ENCODE measurements at regions not wholly inside any gene's neighbourhood (a gene's known extent, or its start where the extent isn't known, plus 50 kb on each side); places are given as distances from the start of the nearest gene placed in this dataset.

GRCh38 chr18:10354241-10354811, 100.1 kb upstream of the APCDD1 start:
- Histone ChIP-seq H3K9me2 (ENCODE audit: insufficient read depth) (peaks cover 5% of the 10 kb centered on the region; the same call in 1 of the 2 replicates), H2AFZ (no peak overlapping the region), H3K27ac (ENCODE audit: low read depth) (no peak overlapping the region), H3K27me3 (ENCODE audit: insufficient read depth) (no peaks in the 10 kb centered on the region), H3K4me3 (no peak overlapping the region), H3K4me2 (no peak overlapping the region), H3K79me2 (replicated peaks; ENCODE audit: insufficient read depth) (no peaks in the 10 kb centered on the region), H3K36me3 (ENCODE audit: insufficient read depth) (no peaks in the 10 kb centered on the region), H4K20me1 (replicated peaks; ENCODE audit: insufficient read depth) (no peaks in the 10 kb centered on the region), H3F3A (replicated peaks; ENCODE audit: low read depth) (no peaks in the 10 kb centered on the region), H3K4me1 (ENCODE audit: insufficient read depth) (no peaks in the 10 kb centered on the region; the same call in 1 of the 2 replicates)
- TF ChIP-seq NANOG (IDR thresholded peaks at IDR 0.05; ENCODE audit: borderline replicate concordance), result no peak
- Mint-ChIP-seq H3K9me3 (peaks cover 12% of the 10 kb centered on the region), H3K4me1 (peaks cover 3% of the 10 kb centered on the region), H3K27ac (no peak overlapping the region), H3K27me3 (ENCODE audit: insufficient read depth, low read depth, poor library complexity) (peaks cover 9% of the 10 kb centered on the region), H3K36me3 (ENCODE audit: low read depth) (peaks cover 6% of the 10 kb centered on the region; the same call in 2 of the 3 replicates), H3K4me3 (no peak overlapping the region)
- no peak for DNase-seq (ENCODE audit: low spot score)
- no peak for ATAC-seq

GRCh38 chr18:10354890-10355289, 99.5 kb upstream of the APCDD1 start:
- ATAC-seq, result no peak
- Histone ChIP-seq H3K4me2 (no peak overlapping the region), H3K4me1 (ENCODE audit: insufficient read depth) (no peaks in the 10 kb centered on the region; the same call in 1 of the 2 replicates)

More at GRCh38 chr18:10354890-10355289, 99.5 kb upstream of the APCDD1 start:
- TF ChIP-seq POLR2AphosphoS5 (IDR thresholded peaks at IDR 0.05; ENCODE audit: low read depth) (no peak), REST (IDR thresholded peaks at IDR 0.05; ENCODE audit: unreplicated experiment) (no peak), STAT1 (IDR thresholded peaks at IDR 0.05; ENCODE audit: unreplicated experiment) (no peak), ZNF114 (CRISPR knock-in tag; IDR thresholded peaks at IDR 0.05) (no peak), CREB1 (CRISPR knock-in tag; IDR thresholded peaks at IDR 0.05; ENCODE audit: low read depth) (no peak), NANOG (IDR thresholded peaks at IDR 0.05; ENCODE audit: borderline replicate concordance) (no peak), EZH2 (IDR thresholded peaks at IDR 0.05; ENCODE audit: low read depth, unreplicated experiment) (no peak), ZNF331 (CRISPR knock-in tag; IDR thresholded peaks at IDR 0.05; ENCODE audit: low read depth) (no peak)
- TF ChIP-seq, protein P1, sequence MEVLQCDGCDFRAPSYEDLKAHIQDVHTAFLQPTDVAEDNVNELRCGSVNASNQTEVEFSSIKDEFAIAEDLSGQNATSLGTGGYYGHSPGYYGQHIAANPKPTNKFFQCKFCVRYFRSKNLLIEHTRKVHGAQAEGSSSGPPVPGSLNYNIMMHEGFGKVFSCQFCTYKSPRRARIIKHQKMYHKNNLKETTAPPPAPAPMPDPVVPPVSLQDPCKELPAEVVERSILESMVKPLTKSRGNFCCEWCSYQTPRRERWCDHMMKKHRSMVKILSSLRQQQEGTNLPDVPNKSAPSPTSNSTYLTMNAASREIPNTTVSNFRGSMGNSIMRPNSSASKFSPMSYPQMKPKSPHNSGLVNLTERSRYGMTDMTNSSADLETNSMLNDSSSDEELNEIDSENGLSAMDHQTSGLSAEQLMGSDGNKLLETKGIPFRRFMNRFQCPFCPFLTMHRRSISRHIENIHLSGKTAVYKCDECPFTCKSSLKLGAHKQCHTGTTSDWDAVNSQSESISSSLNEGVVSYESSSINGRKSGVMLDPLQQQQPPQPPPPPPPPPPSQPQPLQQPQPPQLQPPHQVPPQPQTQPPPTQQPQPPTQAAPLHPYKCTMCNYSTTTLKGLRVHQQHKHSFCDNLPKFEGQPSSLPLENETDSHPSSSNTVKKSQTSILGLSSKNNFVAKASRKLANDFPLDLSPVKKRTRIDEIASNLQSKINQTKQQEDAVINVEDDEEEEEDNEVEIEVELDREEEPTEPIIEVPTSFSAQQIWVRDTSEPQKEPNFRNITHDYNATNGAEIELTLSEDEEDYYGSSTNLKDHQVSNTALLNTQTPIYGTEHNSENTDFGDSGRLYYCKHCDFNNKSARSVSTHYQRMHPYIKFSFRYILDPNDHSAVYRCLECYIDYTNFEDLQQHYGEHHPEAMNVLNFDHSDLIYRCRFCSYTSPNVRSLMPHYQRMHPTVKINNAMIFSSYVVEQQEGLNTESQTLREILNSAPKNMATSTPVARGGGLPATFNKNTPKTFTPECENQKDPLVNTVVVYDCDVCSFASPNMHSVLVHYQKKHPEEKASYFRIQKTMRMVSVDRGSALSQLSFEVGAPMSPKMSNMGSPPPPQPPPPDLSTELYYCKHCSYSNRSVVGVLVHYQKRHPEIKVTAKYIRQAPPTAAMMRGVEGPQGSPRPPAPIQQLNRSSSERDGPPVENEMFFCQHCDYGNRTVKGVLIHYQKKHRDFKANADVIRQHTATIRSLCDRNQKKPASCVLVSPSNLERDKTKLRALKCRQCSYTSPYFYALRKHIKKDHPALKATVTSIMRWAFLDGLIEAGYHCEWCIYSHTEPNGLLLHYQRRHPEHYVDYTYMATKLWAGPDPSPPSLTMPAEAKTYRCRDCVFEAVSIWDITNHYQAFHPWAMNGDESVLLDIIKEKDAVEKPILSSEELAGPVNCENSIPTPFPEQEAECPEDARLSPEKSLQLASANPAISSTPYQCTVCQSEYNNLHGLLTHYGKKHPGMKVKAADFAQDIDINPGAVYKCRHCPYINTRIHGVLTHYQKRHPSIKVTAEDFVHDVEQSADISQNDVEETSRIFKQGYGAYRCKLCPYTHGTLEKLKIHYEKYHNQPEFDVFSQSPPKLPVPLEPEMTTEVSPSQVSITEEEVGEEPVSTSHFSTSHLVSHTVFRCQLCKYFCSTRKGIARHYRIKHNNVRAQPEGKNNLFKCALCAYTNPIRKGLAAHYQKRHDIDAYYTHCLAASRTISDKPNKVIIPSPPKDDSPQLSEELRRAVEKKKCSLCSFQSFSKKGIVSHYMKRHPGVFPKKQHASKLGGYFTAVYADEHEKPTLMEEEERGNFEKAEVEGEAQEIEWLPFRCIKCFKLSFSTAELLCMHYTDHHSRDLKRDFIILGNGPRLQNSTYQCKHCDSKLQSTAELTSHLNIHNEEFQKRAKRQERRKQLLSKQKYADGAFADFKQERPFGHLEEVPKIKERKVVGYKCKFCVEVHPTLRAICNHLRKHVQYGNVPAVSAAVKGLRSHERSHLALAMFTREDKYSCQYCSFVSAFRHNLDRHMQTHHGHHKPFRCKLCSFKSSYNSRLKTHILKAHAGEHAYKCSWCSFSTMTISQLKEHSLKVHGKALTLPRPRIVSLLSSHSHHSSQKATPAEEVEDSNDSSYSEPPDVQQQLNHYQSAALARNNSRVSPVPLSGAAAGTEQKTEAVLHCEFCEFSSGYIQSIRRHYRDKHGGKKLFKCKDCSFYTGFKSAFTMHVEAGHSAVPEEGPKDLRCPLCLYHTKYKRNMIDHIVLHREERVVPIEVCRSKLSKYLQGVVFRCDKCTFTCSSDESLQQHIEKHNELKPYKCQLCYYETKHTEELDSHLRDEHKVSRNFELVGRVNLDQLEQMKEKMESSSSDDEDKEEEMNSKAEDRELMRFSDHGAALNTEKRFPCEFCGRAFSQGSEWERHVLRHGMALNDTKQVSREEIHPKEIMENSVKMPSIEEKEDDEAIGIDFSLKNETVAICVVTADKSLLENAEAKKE (CRISPR knock-in tag; IDR thresholded peaks at IDR 0.05), result no peak
- TF ChIP-seq, protein P2, sequence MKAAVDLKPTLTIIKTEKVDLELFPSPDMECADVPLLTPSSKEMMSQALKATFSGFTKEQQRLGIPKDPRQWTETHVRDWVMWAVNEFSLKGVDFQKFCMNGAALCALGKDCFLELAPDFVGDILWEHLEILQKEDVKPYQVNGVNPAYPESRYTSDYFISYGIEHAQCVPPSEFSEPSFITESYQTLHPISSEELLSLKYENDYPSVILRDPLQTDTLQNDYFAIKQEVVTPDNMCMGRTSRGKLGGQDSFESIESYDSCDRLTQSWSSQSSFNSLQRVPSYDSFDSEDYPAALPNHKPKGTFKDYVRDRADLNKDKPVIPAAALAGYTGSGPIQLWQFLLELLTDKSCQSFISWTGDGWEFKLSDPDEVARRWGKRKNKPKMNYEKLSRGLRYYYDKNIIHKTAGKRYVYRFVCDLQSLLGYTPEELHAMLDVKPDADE (IDR thresholded peaks at IDR 0.05), result no peak
- H3K36me3 ChIP-seq (ENCODE audit: insufficient read depth), result no peaks in the 10 kb centered on the region
- H3K9me3 Mint-ChIP-seq, result peaks cover 12% of the 10 kb centered on the region
- no peaks in the 10 kb centered on the region for H3K27me3 ChIP-seq (ENCODE audit: insufficient read depth)
- H3K27me3 Mint-ChIP-seq (ENCODE audit: insufficient read depth, low read depth, poor library complexity), result peaks cover 9% of the 10 kb centered on the region
- H3K79me2 ChIP-seq (replicated peaks; ENCODE audit: insufficient read depth), result no peaks in the 10 kb centered on the region
- H3K36me3 Mint-ChIP-seq (ENCODE audit: low read depth), result peaks cover 6% of the 10 kb centered on the region; the same call in 2 of the 3 replicates
- no peak for DNase-seq (ENCODE audit: low spot score)
- no peak overlapping the region for H2AFZ ChIP-seq
- no peak overlapping the region for H3K27ac Mint-ChIP-seq
- peaks cover 5% of the 10 kb centered on the region; the same call in 1 of the 2 replicates for H3K9me2 ChIP-seq (ENCODE audit: insufficient read depth)
- no peak overlapping the region for H3K4me3 Mint-ChIP-seq
- peaks cover 3% of the 10 kb centered on the region for H3K4me1 Mint-ChIP-seq
- H3K27ac ChIP-seq (ENCODE audit: low read depth), result no peak overlapping the region
- H3K4me3 ChIP-seq, result no peak overlapping the region
- H4K20me1 ChIP-seq (replicated peaks; ENCODE audit: insufficient read depth), result no peaks in the 10 kb centered on the region
- H3F3A ChIP-seq (replicated peaks; ENCODE audit: low read depth), result no peaks in the 10 kb centered on the region
